ENCODE measurements at regions not wholly inside any gene's neighbourhood (a gene's known extent, or its start where the extent isn't known, plus 50 kb on each side); places are given as distances from the start of the nearest gene placed in this dataset.

DNA sequence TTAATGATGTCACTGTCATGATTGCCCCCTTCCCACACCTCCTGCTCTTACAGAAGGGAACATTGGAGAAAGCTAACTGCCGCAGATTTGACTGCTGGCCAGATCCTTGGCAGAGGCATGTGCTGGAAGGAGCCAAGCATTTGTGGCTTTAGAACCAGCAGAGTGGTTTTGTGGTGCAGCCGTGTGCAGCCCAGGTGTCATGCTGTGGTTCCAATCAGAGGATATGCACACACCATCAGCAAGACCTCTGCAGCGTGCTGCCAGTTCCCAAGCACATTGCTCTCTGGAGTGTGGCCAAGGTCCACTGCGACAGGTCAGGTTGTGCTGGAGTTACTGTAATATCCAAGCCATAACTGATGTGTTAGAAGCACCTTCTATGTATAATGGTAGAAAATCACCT lies 61.6 kb downstream of the OTOL1 start:
- Histone ChIP-seq H3K4me3 (replicated peaks in 1 of 3; ENCODE audit: low read depth in 2 of 3, low read length in 3 of 3) (no peak overlapping the region), H3K9me3 (replicated peaks in 1 of 2; ENCODE audit: control insufficient read depth in 1 of 2, insufficient read depth in 1 of 2, low read length in 2 of 2) (no peaks in the 10 kb centered on the region), H3K9ac (ENCODE audit: insufficient read depth, low read length, poor library complexity, severe bottlenecking) (no peak overlapping the region), H3K4me1 (ENCODE audit: control insufficient read depth in 1 of 2, insufficient read depth in 2 of 2, low read length in 2 of 2) (no peaks in the 10 kb centered on the region), H3K27me3 (ENCODE audit: control insufficient read depth in 2 of 2, insufficient read depth in 2 of 2, low read length in 2 of 2) (no peaks in the 10 kb centered on the region), H4K20me1 (ENCODE audit: insufficient read depth, low read length) (no peaks in the 10 kb centered on the region), H2AFZ (ENCODE audit: insufficient read depth, low read depth, low read length, poor library complexity, severe bottlenecking) (no peak overlapping the region), H3K27ac (ENCODE audit: low read depth in 1 of 2, low read length in 2 of 2) (no peak overlapping the region), H3K36me3 (replicated peaks in 1 of 2; ENCODE audit: control insufficient read depth in 1 of 2, insufficient read depth in 2 of 2, low read length in 2 of 2) (no peaks in the 10 kb centered on the region), H3K79me2 (ENCODE audit: insufficient read depth, low read length) (no peaks in the 10 kb centered on the region), H3K4me2 (replicated peaks; ENCODE audit: extremely low read depth, low read length, poor library complexity, severe bottlenecking) (no peak overlapping the region)
- no peaks in the 10 kb centered on the region for H3K9me3 Mint-ChIP-seq
- intact Hi-C loops (cut with micrococcal nuclease) = no loop called here
- H3K27ac Mint-ChIP-seq = no peak overlapping the region
- no peaks in the 10 kb centered on the region for H3K36me3 Mint-ChIP-seq
- DNase-seq = no peak
- TF ChIP-seq, protein P1, sequence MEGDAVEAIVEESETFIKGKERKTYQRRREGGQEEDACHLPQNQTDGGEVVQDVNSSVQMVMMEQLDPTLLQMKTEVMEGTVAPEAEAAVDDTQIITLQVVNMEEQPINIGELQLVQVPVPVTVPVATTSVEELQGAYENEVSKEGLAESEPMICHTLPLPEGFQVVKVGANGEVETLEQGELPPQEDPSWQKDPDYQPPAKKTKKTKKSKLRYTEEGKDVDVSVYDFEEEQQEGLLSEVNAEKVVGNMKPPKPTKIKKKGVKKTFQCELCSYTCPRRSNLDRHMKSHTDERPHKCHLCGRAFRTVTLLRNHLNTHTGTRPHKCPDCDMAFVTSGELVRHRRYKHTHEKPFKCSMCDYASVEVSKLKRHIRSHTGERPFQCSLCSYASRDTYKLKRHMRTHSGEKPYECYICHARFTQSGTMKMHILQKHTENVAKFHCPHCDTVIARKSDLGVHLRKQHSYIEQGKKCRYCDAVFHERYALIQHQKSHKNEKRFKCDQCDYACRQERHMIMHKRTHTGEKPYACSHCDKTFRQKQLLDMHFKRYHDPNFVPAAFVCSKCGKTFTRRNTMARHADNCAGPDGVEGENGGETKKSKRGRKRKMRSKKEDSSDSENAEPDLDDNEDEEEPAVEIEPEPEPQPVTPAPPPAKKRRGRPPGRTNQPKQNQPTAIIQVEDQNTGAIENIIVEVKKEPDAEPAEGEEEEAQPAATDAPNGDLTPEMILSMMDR (IDR thresholded peaks at IDR 0.05) = no peak
- H3K27me3 Mint-ChIP-seq (ENCODE audit: low read depth in 3 of 3) = peaks cover 0 to 4% (median 0%) of the 10 kb centered on the region in 3 donors
- H3K4me1 Mint-ChIP-seq = no peaks in the 10 kb centered on the region
- no peak overlapping the region for H3K4me3 Mint-ChIP-seq
- WGBS (ENCODE audit: insufficient coverage) = 8% methylated on average over 4 of the region's 4 CpGs

DNA sequence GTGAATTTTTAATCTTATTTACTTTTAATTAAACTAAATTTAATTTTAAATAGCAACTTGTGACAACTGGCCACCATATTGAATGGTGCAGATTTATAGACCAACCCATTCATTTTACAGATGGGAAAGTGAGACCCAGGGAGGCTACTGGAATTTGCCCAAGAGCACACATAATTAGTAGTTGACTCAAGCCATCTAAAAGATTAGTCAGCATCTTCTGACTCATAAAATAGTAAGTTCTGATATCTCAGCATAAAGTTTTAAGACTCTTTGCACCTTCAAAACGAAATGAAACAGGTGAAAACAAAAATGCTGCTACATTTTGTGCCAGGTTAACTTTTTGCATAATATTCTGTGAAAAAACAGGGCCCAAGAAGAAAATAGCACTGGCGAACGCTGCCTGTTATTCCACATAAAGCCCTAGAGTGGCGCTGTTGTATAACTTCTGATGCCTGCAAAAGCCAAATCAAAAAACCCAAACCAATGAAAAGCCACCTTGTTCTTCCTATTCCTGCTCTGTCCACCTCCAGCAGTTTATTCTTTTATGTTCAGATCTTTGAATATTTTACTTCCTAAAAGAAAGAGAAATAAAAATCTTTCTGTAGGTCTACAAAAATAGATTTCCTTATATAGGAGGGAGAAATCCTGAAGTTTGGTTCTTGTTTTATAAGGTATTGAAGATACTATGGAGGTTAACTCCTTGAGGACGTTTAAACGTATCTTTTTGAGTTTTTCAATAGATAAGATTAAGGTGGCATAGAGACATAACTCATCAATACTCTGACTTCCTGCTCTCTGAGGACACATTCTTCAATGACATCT lies 62.8 kb downstream of the OTOL1 start:
- Mint-ChIP-seq H3K27me3 (ENCODE audit: low read depth in 3 of 3) (peaks cover 0 to 4% (median 0%) of the 10 kb centered on the region in 3 donors), H3K4me3 (no peak overlapping the region), H3K27ac (no peak overlapping the region), H3K4me1 (no peaks in the 10 kb centered on the region), H3K9me3 (no peaks in the 10 kb centered on the region), H3K36me3 (no peaks in the 10 kb centered on the region)
- no peaks in the 10 kb centered on the region for H4K20me1 ChIP-seq (ENCODE audit: insufficient read depth, low read length)
- TF ChIP-seq, protein P1 (IDR thresholded peaks at IDR 0.05) = peak; percentile 69
- H3K9me3 ChIP-seq (replicated peaks in 1 of 2; ENCODE audit: control insufficient read depth in 1 of 2, insufficient read depth in 1 of 2, low read length in 2 of 2) = no peaks in the 10 kb centered on the region
- no peaks in the 10 kb centered on the region for H3K27me3 ChIP-seq (ENCODE audit: control insufficient read depth in 2 of 2, insufficient read depth in 2 of 2, low read length in 2 of 2)
- no peak overlapping the region for H3K4me2 ChIP-seq (replicated peaks; ENCODE audit: extremely low read depth, low read length, poor library complexity, severe bottlenecking)
- no peaks in the 10 kb centered on the region for H3K4me1 ChIP-seq (ENCODE audit: control insufficient read depth in 1 of 2, insufficient read depth in 2 of 2, low read length in 2 of 2)
- H3K9ac ChIP-seq (ENCODE audit: insufficient read depth, low read length, poor library complexity, severe bottlenecking) = no peak overlapping the region
- H3K27ac ChIP-seq (ENCODE audit: low read depth in 1 of 2, low read length in 2 of 2) = no peak overlapping the region
- no peak overlapping the region for H3K4me3 ChIP-seq (replicated peaks in 1 of 3; ENCODE audit: low read depth in 2 of 3, low read length in 3 of 3)
- intact Hi-C loops (cut with micrococcal nuclease) = no loop called here
- no peak overlapping the region for H2AFZ ChIP-seq (ENCODE audit: insufficient read depth, low read depth, low read length, poor library complexity, severe bottlenecking)
- H3K79me2 ChIP-seq (ENCODE audit: insufficient read depth, low read length) = no peaks in the 10 kb centered on the region
- 4% methylated on average over 3 of the region's 6 CpGs for WGBS (ENCODE audit: insufficient coverage)
- DNase-seq = peak in 1 of 3 donors; percentile 1
- H3K36me3 ChIP-seq (replicated peaks in 1 of 2; ENCODE audit: control insufficient read depth in 1 of 2, insufficient read depth in 2 of 2, low read length in 2 of 2) = no peaks in the 10 kb centered on the region

Data from CD14-positive monocyte (primary cell).